GM18867 (cell line): ENCODE measurements at regions not wholly inside any gene's neighbourhood (a gene's known extent, or its start where the extent isn't known, plus 50 kb on each side); places are given as distances from the start of the nearest gene placed in this dataset.
A peak's percentile ranks its signal among the peaks of the same experiment; 100 is the strongest.
"Not testable (repeated sequence)": the region's sequence is repeated elsewhere in the genome, so short reads cannot be mapped to it uniquely, and the experiment has no call there.

Experiments used
- ATAC-seq: cut with Tn5 transposase; IDR thresholded peaks from one replicate; pipeline ENCODE4 v1.9.1; 2021; ENCODE audit warnings: mild to moderate bottlenecking, moderate library complexity; ENCODE audit not compliant: unreplicated experiment

GRCh38 chr13:22993148-22993547 lies 187.6 kb upstream of the SGCG start:
- peak; percentile 47 for ATAC-seq

- ATAC-seq: no peak
Measured at GRCh38 chr13:23003446-23003845, 177.3 kb upstream of the SGCG start.

- no peak for ATAC-seq
Measured at GRCh38 chr13:23007426-23007825, 173.4 kb upstream of the SGCG start.

GRCh38 chr13:23018143-23018542 lies 162.6 kb upstream of the SGCG start:
- ATAC-seq: no peak

GRCh38 chr13:23020246-23020843 lies 160.4 kb upstream of the SGCG start:
- peak; percentile 98 for ATAC-seq

- no peak for ATAC-seq
Measured at GRCh38 chr13:23021906-23022305, 158.9 kb upstream of the SGCG start.

- no peak for ATAC-seq
Measured at GRCh38 chr13:23022704-23023103, 158.1 kb upstream of the SGCG start.

- ATAC-seq: no peak
Measured at GRCh38 chr13:23025864-23026608, 154.7 kb upstream of the SGCG start.

GRCh38 chr13:23039266-23039935 lies 141.4 kb upstream of the SGCG start:
- no peak for ATAC-seq

GRCh38 chr13:23042181-23042580 lies 138.6 kb upstream of the SGCG start:
- no peak for ATAC-seq

- no peak for ATAC-seq
Measured at GRCh38 chr13:23044906-23045305, 135.9 kb upstream of the SGCG start.

- no peak for ATAC-seq
Measured at GRCh38 chr13:23050126-23050525, 130.7 kb upstream of the SGCG start.

GRCh38 chr13:23053711-23054110 lies 127.1 kb upstream of the SGCG start:
- ATAC-seq: not testable (repeated sequence)

- no peak for ATAC-seq
Measured at GRCh38 chr13:23059173-23059572, 121.6 kb upstream of the SGCG start.

- ATAC-seq: no peak
Measured at GRCh38 chr13:23060959-23061358, 119.8 kb upstream of the SGCG start.

- no peak for ATAC-seq
Measured at GRCh38 chr13:23067129-23067528, 113.7 kb upstream of the SGCG start.

- no peak for ATAC-seq
Measured at GRCh38 chr13:23069566-23069965, 111.2 kb upstream of the SGCG start.

- no peak for ATAC-seq
Measured at GRCh38 chr13:23074075-23074828, 106.5 kb upstream of the SGCG start.

- ATAC-seq: no peak
Measured at GRCh38 chr13:23081220-23081619, 99.6 kb upstream of the SGCG start.

GRCh38 chr13:23081901-23082300 lies 98.9 kb upstream of the SGCG start:
- no peak for ATAC-seq

GRCh38 chr13:23086968-23087623 lies 93.7 kb upstream of the SGCG start:
- no peak for ATAC-seq
